ENCODE measurements at regions not wholly inside any gene's neighbourhood (a gene's known extent, or its start where the extent isn't known, plus 50 kb on each side); places are given as distances from the start of the nearest gene placed in this dataset.

- ChIA-PET CTCF (no interaction called here), POLR2A (no interaction called here)
- DNase-seq (ENCODE audit: low read depth, low spot score) = no peak
Observed at GRCh38 chr2:22596306-22596705, 788.7 kb upstream of the KLHL29 start.

GRCh38 chr2:22600156-22600555 is 784.8 kb upstream of the KLHL29 start:
- no peak overlapping the region for H3K4me3 ChIP-seq (ENCODE audit: low read depth, low read length)
- no peak for TF ChIP-seq CTCF (IDR thresholded peaks at IDR 0.05; ENCODE audit: insufficient read depth, low read length, missing control alignments)
- no peak for DNase-seq (ENCODE audit: low read depth, low spot score)
- ChIA-PET POLR2A (no interaction called here), CTCF (no interaction called here)

More at GRCh38 chr2:22596306-22596705, 788.7 kb upstream of the KLHL29 start:
- no peak for TF ChIP-seq CTCF (IDR thresholded peaks at IDR 0.05; ENCODE audit: insufficient read depth, low read length, missing control alignments)
- no peak overlapping the region for H3K4me3 ChIP-seq (ENCODE audit: low read depth, low read length)

- ChIA-PET POLR2A (no interaction called here), CTCF (no interaction called here)
- no peak for TF ChIP-seq CTCF (IDR thresholded peaks at IDR 0.05; ENCODE audit: insufficient read depth, low read length, missing control alignments)
- H3K4me3 ChIP-seq (ENCODE audit: low read depth, low read length) = no peak overlapping the region
- no peak for DNase-seq (ENCODE audit: low read depth, low spot score)
Observed at GRCh38 chr2:22600999-22601398, 784.0 kb upstream of the KLHL29 start.

GRCh38 chr2:22604136-22604535 is 780.8 kb upstream of the KLHL29 start:
- no peak for DNase-seq (ENCODE audit: low read depth, low spot score)
- TF ChIP-seq CTCF (IDR thresholded peaks at IDR 0.05; ENCODE audit: insufficient read depth, low read length, missing control alignments) = no peak
- ChIA-PET POLR2A (no interaction called here), CTCF (no interaction called here)
- H3K4me3 ChIP-seq (ENCODE audit: low read depth, low read length) = no peak overlapping the region

GRCh38 chr2:22616031-22616430 is 768.9 kb upstream of the KLHL29 start:
- POLR2A ChIA-PET = no interaction called here
- no peak overlapping the region for H3K4me3 ChIP-seq (ENCODE audit: low read depth, low read length)
- TF ChIP-seq CTCF (IDR thresholded peaks at IDR 0.05; ENCODE audit: insufficient read depth, low read length, missing control alignments) = no peak
- CTCF ChIA-PET = no interaction called here
- DNase-seq (ENCODE audit: low read depth, low spot score) = no peak

- ChIA-PET CTCF (no interaction called here), POLR2A (no interaction called here)
- no peak for DNase-seq (ENCODE audit: low read depth, low spot score)
- no peak for TF ChIP-seq CTCF (IDR thresholded peaks at IDR 0.05; ENCODE audit: insufficient read depth, low read length, missing control alignments)
- H3K4me3 ChIP-seq (ENCODE audit: low read depth, low read length) = no peak overlapping the region
Observed at GRCh38 chr2:22623620-22624019, 761.4 kb upstream of the KLHL29 start.

Measured in AG04449 (cell line).